K562 (cell line): ENCODE measurements at regions not wholly inside any gene's neighbourhood (a gene's known extent, or its start where the extent isn't known, plus 50 kb on each side); places are given as distances from the start of the nearest gene placed in this dataset.

Source experiments
- ATAC-seq: fragments of 200-7000 bp; cut with Tn5 transposase; 3 replicates; pipeline ENCODE4 v1.9.1; 2020; ENCODE audit warnings: moderate library complexity
- BruUV-seq: library from RNA; stranded (reverse); fragments of 400-500 nt; replicated peaks from 2 replicates; lab custom pipeline; 2021; lab: Mats Ljungman, UMichigan
- CTCF ChIA-PET: fragments of 300-600 bp; formaldehyde crosslinking; extraction: SDS; loops from one replicate; lab custom pipeline; 2021; ENCODE audit warnings: low intra/inter-chr PET ratio; lab: Yijun Ruan, JAX
- POLR2A ChIA-PET: fragments of 300-600, 350-650 bp; sonication (Branson Sonifier 250); formaldehyde crosslinking; extraction: SDS; loops from one replicate; lab custom pipeline; 2021; ENCODE audit warnings: antibody characterized with exemption, inconsistent platforms; lab: Yijun Ruan, JAX
- DNase-seq, 4 experiments: peaks; one replicate each; pipeline versions ENCODE4 v3.0.0 to v3.0.0-alpha.2; 2011 to 2018; ENCODE audit warnings: low spot score in 3 of 4, mixed read lengths in 3 of 4; ENCODE audit errors: extremely low read depth in 1 of 4
- FAIRE-seq: peaks from 2 replicates; lab custom pipeline; 2011; peaks lifted over from hg19 to GRCh38; lab: Jason Lieb, UNC
- H2AFZ ChIP-seq: 2 replicates; pipeline ENCODE4 v1.6.0; 2011; ENCODE audit warnings: low read depth, low read length, control low read depth, inconsistent platforms
- H3K27ac ChIP-seq: fragments of 200-600 bp; 3 replicates; pipeline ENCODE4 v1.8.0; 2011; ENCODE audit warnings: low read depth, mild to moderate bottlenecking, control low read depth, inconsistent platforms, low read length, moderate library complexity, mixed read lengths; ENCODE audit errors: extremely low read depth
- H3K27me3 ChIP-seq, 2 experiments: fragments of 300-600 bp in 1 of 2; 2 replicates in 1 of 2; 3 replicates in 1 of 2; pipeline versions ENCODE4 v1.6.0 to v1.8.0; 2011; ENCODE audit warnings: inconsistent platforms in 2 of 2, low read length in 2 of 2, mild to moderate bottlenecking in 1 of 2, mixed read lengths in 1 of 2, moderate library complexity in 1 of 2; ENCODE audit not compliant: control insufficient read depth in 2 of 2, insufficient read depth in 2 of 2
- H3K36me3 ChIP-seq: fragments of 300-600 bp; 3 replicates; pipeline ENCODE4 v1.8.0; 2011; ENCODE audit warnings: mild to moderate bottlenecking, low read length, inconsistent platforms; ENCODE audit not compliant: control insufficient read depth, insufficient read depth
- H3K4me1 ChIP-seq, 2 experiments: fragments of 200-600 bp in 1 of 2; replicated peaks in 1 of 2; 2 replicates in 1 of 2; 3 replicates in 1 of 2; pipeline versions ENCODE4 v1.5.1 to v1.8.0; 2011; ENCODE audit warnings: inconsistent platforms in 2 of 2, low read length in 2 of 2, mild to moderate bottlenecking in 1 of 2, mixed read lengths in 1 of 2, moderate library complexity in 1 of 2; ENCODE audit not compliant: control insufficient read depth in 2 of 2, insufficient read depth in 2 of 2
- H3K4me2 ChIP-seq: 2 replicates; pipeline ENCODE4 v1.6.1; 2011; ENCODE audit warnings: low read length, control low read depth, inconsistent platforms, mixed read lengths; ENCODE audit not compliant: insufficient read depth
- H3K4me3 ChIP-seq: fragments of 200-600 bp; sonication (generic), shearing (Covaris generic); 2 replicates; pipeline ENCODE4 v1.5.1; 2016; ENCODE audit warnings: control low read depth, inconsistent platforms
- H3K79me2 ChIP-seq: fragments of 200-600 bp; 3 replicates; pipeline ENCODE4 v1.8.0; 2011; ENCODE audit warnings: low read length, inconsistent platforms; ENCODE audit not compliant: control insufficient read depth, insufficient read depth
- H3K9ac ChIP-seq, 2 experiments: 2 replicates each; pipeline versions ENCODE4 v1.6.0 to v1.6.1; 2011; ENCODE audit warnings: low read depth in 2 of 2, low read length in 2 of 2, control low read depth in 1 of 2, inconsistent platforms in 1 of 2, mild to moderate bottlenecking in 1 of 2, mixed read lengths in 1 of 2; ENCODE audit not compliant: insufficient read depth in 1 of 2
- H3K9me1 ChIP-seq: one replicate; pipeline ENCODE4 v1.6.0; 2011; ENCODE audit warnings: inconsistent platforms, mild to moderate bottlenecking, low read length, moderate library complexity; ENCODE audit not compliant: control insufficient read depth, insufficient read depth
- H3K9me3 ChIP-seq: replicated peaks from 2 replicates; pipeline ENCODE4 v1.5.1; 2011; ENCODE audit warnings: low read depth, low read length, inconsistent platforms; ENCODE audit not compliant: control insufficient read depth, insufficient read depth
- H4K20me1 ChIP-seq: replicated peaks from 2 replicates; pipeline ENCODE4 v1.6.1; 2011; ENCODE audit warnings: low read length, inconsistent platforms, mixed read lengths; ENCODE audit not compliant: control insufficient read depth, insufficient read depth
- CBX1 ChIP-seq: sonication (generic); IDR thresholded peaks from 2 replicates; pipeline ENCODE4 v1.6.1; 2016; ENCODE audit warnings: antibody characterized with exemption, low read depth, mild to moderate bottlenecking
- CEBPG ChIP-seq, 3 experiments: fragments of 200-800 bp in 1 of 3; sonication (Bioruptor generic) in 1 of 3; sonication (generic) in 1 of 3; formaldehyde crosslinking in 1 of 3; IDR thresholded peaks in 2 of 3; conservative IDR thresholded peaks in 1 of 3; 2 replicates each; pipeline versions ENCODE4 v1.6.1 to v1.8.0; 2016 to 2022; ENCODE audit warnings: missing compliant biosample characterization in 2 of 3, missing genetic modification characterization in 2 of 3, mild to moderate bottlenecking in 1 of 3, missing genetic modification reagents in 1 of 3
- CTCF ChIP-seq, 3 experiments: IDR thresholded peaks in 2 of 3; conservative IDR thresholded peaks in 1 of 3; 2 replicates each; pipeline ENCODE4 v1.5.1; 2011 to 2012; ENCODE audit warnings: low read length in 3 of 3, mild to moderate bottlenecking in 3 of 3, control low read depth in 2 of 3, improper control_type of control experiment in 1 of 3, inconsistent platforms in 1 of 3, low read depth in 1 of 3, mixed read lengths in 1 of 3, moderate library complexity in 1 of 3; ENCODE audit not compliant: insufficient read depth in 2 of 3
- HDAC3 ChIP-seq: fragments of 450-650 bp; IDR thresholded peaks from 2 replicates; pipeline ENCODE4 v1.6.1; 2018; ENCODE audit warnings: borderline replicate concordance, mild to moderate bottlenecking, moderate library complexity; ENCODE audit not compliant: partially characterized antibody
- HMBOX1 ChIP-seq: sonication (generic); IDR thresholded peaks from 2 replicates; pipeline ENCODE4 v1.6.1; 2016
- HNRNPH1 ChIP-seq: fragments of 200-400 bp; formaldehyde crosslinking; optimal IDR thresholded peaks from 2 replicates; pipeline ENCODE3; 2017; ENCODE audit warnings: low read depth, mild to moderate bottlenecking, low read length, moderate library complexity
- KAT8 ChIP-seq: fragments of 450-650 bp; IDR thresholded peaks from 2 replicates; pipeline ENCODE4 v1.6.1; 2016; ENCODE audit warnings: low read depth, mild to moderate bottlenecking
- LARP7 ChIP-seq: fragments of 450-650 bp; IDR thresholded peaks from 2 replicates; pipeline ENCODE4 v1.6.1; 2016
- RAD21 ChIP-seq, 2 experiments: fragments of 250-450 bp in 1 of 2; fragments of 450-650 bp in 1 of 2; sonication (Bioruptor Pico) in 1 of 2; formaldehyde crosslinking in 1 of 2; IDR thresholded peaks in 1 of 2; conservative IDR thresholded peaks in 1 of 2; 2 replicates each; pipeline versions ENCODE4 v1.4.0 to v1.8.0; 2020 to 2022; ENCODE audit warnings: mild to moderate bottlenecking in 2 of 2, moderate library complexity in 1 of 2
- RBFOX2 ChIP-seq: fragments of 200-400 bp; formaldehyde crosslinking; IDR thresholded peaks from 2 replicates; pipeline ENCODE4 v1.6.1; 2017; ENCODE audit warnings: low read depth, mild to moderate bottlenecking, low read length, moderate library complexity
- TBP ChIP-seq: optimal IDR thresholded peaks from 2 replicates; pipeline ENCODE3; 2011; ENCODE audit warnings: low read depth, low read length, improper control_type of control experiment
- ZNF121 ChIP-seq: sonication (generic); formaldehyde crosslinking; conservative IDR thresholded peaks from 2 replicates; pipeline ENCODE4 v1.8.0; 2022; ENCODE audit warnings: missing genetic modification reagents
- ZNF707 ChIP-seq: fragments of 250-450 bp; sonication (Bioruptor Pico); conservative IDR thresholded peaks from 2 replicates; pipeline ENCODE4 v1.8.0; 2022; ENCODE audit warnings: inconsistent platforms, mild to moderate bottlenecking, moderate library complexity
- WGBS: fragments of 100-300 bp; shearing (Covaris generic); methylation state at CpG from one replicate; pipeline ENCODE4 v1.1.6; 2016; ENCODE audit warnings: low coverage, mixed read lengths; ENCODE audit not compliant: insufficient coverage; ENCODE audit errors: missing lambda C conversion rate; 5-methylcytosine and 5-hydroxymethylcytosine counted together
- in situ Hi-C: fragments of 300-500 bp; cut with MboI; formaldehyde crosslinking; loops from 4 replicates; pipeline ENCODE4 v1.15.0; 2018; ENCODE audit warnings: inconsistent platforms, mixed read lengths
- intact Hi-C: fragments of 100-400 bp; cut with micrococcal nuclease; formaldehyde crosslinking; loops from 2 replicates; pipeline ENCODE4 v1.14.2; 2022

GRCh38 chr4:35147761-35148160 is 1096.6 kb downstream of the ARAP2 start (continued):
- no peak for TF ChIP-seq CEBPG (CRISPR knock-in tag; IDR thresholded peaks at IDR 0.05)
- no peak for TF ChIP-seq CEBPG (tag; conservative IDR thresholded peaks at IDR 0.05 in 1 of 2, IDR thresholded peaks at IDR 0.05 in 1 of 2)

- no peak overlapping the region for H2AFZ ChIP-seq
- no peaks in the 10 kb centered on the region for H3K9me1 ChIP-seq
- H3K27me3 ChIP-seq: no peaks in the 10 kb centered on the region
- no peaks in the 10 kb centered on the region for H3K4me1 ChIP-seq
- FAIRE-seq: no peak
- H3K4me3 ChIP-seq: no peak overlapping the region
- H3K4me2 ChIP-seq: no peak overlapping the region
- DNase-seq: peak; percentile 10 to 19 (median 12)
- BruUV-seq: no TSS peak
- ChIA-PET CTCF (no interaction called here), POLR2A (no interaction called here)
- H3K27ac ChIP-seq: no peak overlapping the region
- no peaks in the 10 kb centered on the region for H3K79me2 ChIP-seq
- 2% methylated on average over 10 of the region's 10 CpGs for WGBS
- in situ Hi-C loops (no loop called here), intact Hi-C loops (no loop called here)
- H3K9ac ChIP-seq: no peak overlapping the region
- H3K36me3 ChIP-seq: no peaks in the 10 kb centered on the region
- ATAC-seq: no peak
- TF ChIP-seq CBX1: no peak
- TF ChIP-seq LARP7: no peak
- TF ChIP-seq RAD21 (CRISPR knock-in tag; conservative IDR thresholded peaks at IDR 0.05 in 1 of 2, IDR thresholded peaks at IDR 0.05 in 1 of 2): 0 out of 4 replicates have a peak, but pooled peaks of 1 of the 2 experiments have one; percentile 25
- TF ChIP-seq HDAC3: no peak
- TF ChIP-seq KAT8: no peak
- no peak for TF ChIP-seq RBFOX2
- TF ChIP-seq CTCF (IDR thresholded peaks at IDR 0.05 in 2 of 3, conservative IDR thresholded peaks at IDR 0.05 in 1 of 3; ENCODE audit: insufficient read depth in 2 of 3, low read depth in 1 of 3, low read length in 3 of 3): peak in 2 of 3 experiments; percentile 15 to 29; a peak in 1 of 6 replicates
- TF ChIP-seq ZNF707 (CRISPR knock-in tag): no peak
- TF ChIP-seq ZNF121 (CRISPR knock-in tag): no peak
- TF ChIP-seq HMBOX1: no peak
- TF ChIP-seq TBP: no peak
- TF ChIP-seq HNRNPH1: no peak
- no peaks in the 10 kb centered on the region for H4K20me1 ChIP-seq
- no peaks in the 10 kb centered on the region for H3K9me3 ChIP-seq
These were observed 1092.3 kb downstream of the ARAP2 start for GRCh38 chr4:35151816-35152572.
